Activated naive CD4-positive, alpha-beta T cell treated with anti-CD3 and anti-CD28 coated beads, Interleukin-2, amount 50 U/mL, for 72 hours (primary cell): ENCODE measurements at regions not wholly inside any gene's neighbourhood (a gene's known extent, or its start where the extent isn't known, plus 50 kb on each side); places are given as distances from the start of the nearest gene placed in this dataset.
"Not testable (repeated sequence)": the region's sequence is repeated elsewhere in the genome, so short reads cannot be mapped to it uniquely, and the experiment has no call there.

Source experiments
- ATAC-seq, 2 donors: fragments of 150-1000 bp; cut with Tn5 transposase; 2 replicates each; pipeline ENCODE4 v1.10.0; 2021; ENCODE audit warnings: mild to moderate bottlenecking in 2 of 2, moderate library complexity in 2 of 2
- DNase-seq, 2 donors: peaks; one replicate each; pipeline ENCODE4 v3.0.0; 2021 to 2022; ENCODE audit warnings: low spot score in 2 of 2
- H3K27ac Mint-ChIP-seq, 2 donors: one replicate each; pipeline ENCODE4 v1.8.0; 2022; ENCODE audit warnings: mild to moderate bottlenecking in 2 of 2, mixed read lengths in 2 of 2
- H3K36me3 Mint-ChIP-seq, 2 donors: one replicate each; pipeline ENCODE4 v1.8.0; 2022; ENCODE audit warnings: mixed read lengths in 2 of 2
- H3K9me3 Mint-ChIP-seq, 2 donors: one replicate each; pipeline ENCODE4 v1.8.0; 2022; ENCODE audit warnings: mixed read lengths in 2 of 2

DNA sequence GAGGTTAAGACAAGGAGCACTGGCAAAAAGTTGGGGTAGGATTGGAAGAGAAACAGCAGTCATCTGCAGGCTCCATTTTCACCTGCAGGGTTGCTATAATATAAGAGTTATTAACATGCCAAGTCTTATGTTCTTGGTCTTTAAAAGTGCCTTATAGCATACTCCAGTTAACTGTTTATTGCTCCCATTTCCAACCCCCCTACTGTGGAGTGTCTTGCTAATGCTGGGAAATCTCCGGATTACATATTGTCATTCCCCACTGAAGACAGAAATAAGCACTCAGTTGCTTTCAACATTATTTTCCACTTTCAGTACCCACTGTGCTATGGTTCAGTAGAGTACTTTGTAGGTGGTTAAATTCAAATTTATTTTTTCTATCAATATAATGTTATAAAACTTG is 1014.3 kb downstream of the RPA4 start:
- ATAC-seq: no peak
- no peak for DNase-seq
- Mint-ChIP-seq H3K9me3 (peaks cover 7 to 9% of the 10 kb centered on the region in 2 donors), H3K36me3 (no peaks in the 10 kb centered on the region), H3K27ac (no peak overlapping the region)

DNA sequence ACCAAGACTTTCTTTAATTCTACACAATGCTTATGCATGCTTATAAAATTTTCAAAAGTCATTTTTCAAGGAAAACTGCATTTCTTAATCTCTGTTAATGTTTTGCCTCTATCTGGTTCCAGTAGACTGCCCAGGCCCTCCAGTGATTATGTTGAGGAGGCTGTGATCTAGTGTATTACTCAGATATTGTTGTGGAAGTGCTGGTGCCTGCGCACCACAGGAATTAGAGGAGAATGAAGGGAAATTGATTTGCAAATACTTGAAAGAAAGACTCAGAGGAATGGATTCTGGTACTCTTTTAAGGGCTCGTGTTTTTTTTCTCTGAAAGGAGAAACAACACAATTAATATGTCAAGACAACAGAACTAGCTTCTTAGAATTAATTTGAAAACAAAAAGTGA is 1015.1 kb downstream of the RPA4 start:
- ATAC-seq (no peak), DNase-seq (no peak)
- Mint-ChIP-seq H3K27ac (no peak overlapping the region), H3K36me3 (no peaks in the 10 kb centered on the region), H3K9me3 (peaks cover 7 to 9% of the 10 kb centered on the region in 2 donors)

DNA sequence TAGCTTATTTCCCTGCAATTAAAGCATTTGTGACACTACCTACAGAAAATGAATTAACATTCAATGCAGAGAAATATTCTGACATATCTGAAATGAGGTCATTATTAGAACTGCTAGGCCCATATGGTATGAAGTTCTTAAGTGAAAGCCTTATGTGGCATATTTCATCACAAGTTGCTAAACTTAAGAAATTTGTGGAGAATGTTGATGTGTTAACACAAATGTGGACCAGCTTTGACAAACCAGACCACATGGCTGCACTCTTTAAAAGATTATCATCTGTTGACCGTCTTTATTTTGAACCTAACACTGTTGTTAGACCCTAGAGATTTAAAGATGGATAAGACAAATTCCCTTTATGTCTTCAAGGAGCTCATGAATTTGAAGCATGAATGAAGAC is 1024.1 kb downstream of the RPA4 start:
- ATAC-seq (no peak), DNase-seq (no peak)
- Mint-ChIP-seq H3K36me3 (no peaks in the 10 kb centered on the region), H3K27ac (no peak overlapping the region), H3K9me3 (peaks cover 5 to 10% of the 10 kb centered on the region in 2 donors)

DNA sequence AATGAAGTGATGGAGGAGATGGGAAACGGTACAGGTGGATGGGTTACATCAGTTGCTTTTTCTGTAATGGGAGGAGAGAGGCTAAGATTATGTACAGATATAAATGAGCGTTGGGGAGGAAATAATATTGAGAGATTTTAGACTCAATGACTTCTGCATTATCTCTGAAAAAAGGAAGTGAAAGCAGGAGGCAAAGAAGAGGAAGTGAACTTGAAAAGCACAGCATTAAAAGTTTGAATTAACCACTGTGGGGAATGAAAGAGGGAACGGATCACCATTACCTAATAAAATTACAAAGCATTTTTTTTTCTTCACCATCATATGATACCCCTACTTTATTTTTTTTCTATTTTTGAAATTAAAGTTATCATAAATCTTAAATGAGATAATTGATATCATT is 1025.5 kb downstream of the RPA4 start:
- ATAC-seq (no peak), DNase-seq (no peak)
- peaks cover 5 to 10% of the 10 kb centered on the region in 2 donors for H3K9me3 Mint-ChIP-seq
- no peak overlapping the region for H3K27ac Mint-ChIP-seq
- H3K36me3 Mint-ChIP-seq: no peaks in the 10 kb centered on the region

DNA sequence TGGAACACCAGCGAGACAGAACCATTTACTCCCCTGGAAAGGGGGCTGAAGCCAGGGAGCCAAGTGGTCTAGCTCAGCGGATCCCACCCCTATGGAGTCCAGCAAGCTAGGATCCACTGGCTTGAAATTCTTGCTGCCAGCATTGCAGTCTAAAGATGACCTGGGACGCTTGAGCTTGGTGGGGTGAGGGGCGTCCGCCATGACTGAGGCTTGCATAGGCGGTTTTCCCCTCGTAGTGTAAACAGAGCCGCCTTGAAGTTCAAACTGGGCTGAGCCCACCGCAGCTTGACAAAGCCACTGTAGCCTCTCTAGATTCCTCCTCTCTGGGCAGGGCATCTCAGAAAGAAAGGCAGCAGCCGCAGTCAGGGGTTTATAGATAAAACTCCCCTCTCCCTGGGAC is 1031.7 kb downstream of the RPA4 start:
- ATAC-seq, H3K9me3 Mint-ChIP-seq, H3K36me3 Mint-ChIP-seq, DNase-seq, H3K27ac Mint-ChIP-seq: not testable (repeated sequence)

DNA sequence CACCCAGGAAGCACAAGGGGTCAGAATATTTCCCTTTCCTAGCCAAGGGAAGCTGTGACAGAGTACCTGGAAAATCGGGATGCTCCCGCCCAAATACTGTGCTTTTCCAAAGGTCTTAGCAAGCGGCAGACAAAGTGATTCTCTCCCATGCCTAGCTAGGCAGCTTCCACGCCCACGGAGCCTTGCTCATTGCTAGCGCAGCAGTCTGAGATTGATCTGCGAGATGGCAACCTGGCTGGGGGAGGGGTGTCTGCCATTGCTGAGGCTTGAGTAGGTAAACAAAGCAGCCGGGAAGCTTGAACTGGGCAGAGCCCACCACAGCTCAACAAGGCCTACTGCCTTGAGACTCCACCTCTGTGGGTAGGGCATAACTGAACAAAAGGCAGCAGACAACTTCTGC is 1037.5 kb downstream of the RPA4 start:
- ATAC-seq, H3K27ac Mint-ChIP-seq, H3K36me3 Mint-ChIP-seq: not testable (repeated sequence)

DNA sequence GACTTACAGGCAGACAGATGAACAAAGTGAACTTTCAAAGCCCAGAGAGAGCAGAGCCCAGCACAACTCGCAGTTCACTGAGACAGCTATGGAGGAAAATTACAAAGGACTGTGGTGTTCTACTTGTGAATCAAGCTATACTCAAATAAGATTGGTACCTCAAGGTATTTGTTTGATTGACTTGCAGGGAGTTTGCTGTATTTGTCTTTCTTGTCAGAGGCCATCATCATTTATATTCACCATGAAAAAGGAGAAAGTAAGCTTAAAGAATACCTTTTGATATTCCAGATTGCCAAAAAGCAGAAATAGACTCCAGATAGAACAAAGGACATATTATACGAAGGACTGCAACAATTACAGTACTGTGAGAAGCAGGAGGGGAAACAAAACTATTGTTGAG is 1047.9 kb downstream of the RPA4 start:
- no peaks in the 10 kb centered on the region for H3K9me3 Mint-ChIP-seq
- ATAC-seq: no peak
- H3K36me3 Mint-ChIP-seq: no peaks in the 10 kb centered on the region
- no peak for DNase-seq
- no peak overlapping the region for H3K27ac Mint-ChIP-seq

More for the DNA sequence above, 1037.5 kb downstream of the RPA4 start:
- DNase-seq: not testable (repeated sequence)
- H3K9me3 Mint-ChIP-seq: peaks cover 6 to 18% of the 10 kb centered on the region in 2 donors

DNA sequence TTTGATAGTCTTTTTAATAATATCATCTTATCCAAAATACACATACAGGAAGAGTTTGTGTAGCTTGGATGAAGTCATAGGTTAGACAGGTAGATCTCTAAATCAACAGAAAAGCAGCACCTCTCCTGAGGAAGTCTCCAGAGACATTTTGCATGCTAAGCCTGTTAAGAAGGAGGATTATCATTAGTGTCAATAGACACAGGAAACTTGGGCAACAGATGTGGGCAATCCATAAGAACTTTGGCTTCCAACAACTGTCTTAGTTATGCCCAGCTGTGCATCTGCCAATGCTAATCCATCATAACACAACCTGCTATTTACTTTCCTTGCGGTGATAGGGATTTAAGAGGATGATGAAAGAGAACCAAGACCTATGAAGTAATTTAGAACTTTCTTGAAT is 1052.6 kb downstream of the RPA4 start:
- Mint-ChIP-seq H3K36me3 (no peaks in the 10 kb centered on the region), H3K27ac (no peak overlapping the region), H3K9me3 (no peaks in the 10 kb centered on the region)
- DNase-seq (no peak), ATAC-seq (no peak)

DNA sequence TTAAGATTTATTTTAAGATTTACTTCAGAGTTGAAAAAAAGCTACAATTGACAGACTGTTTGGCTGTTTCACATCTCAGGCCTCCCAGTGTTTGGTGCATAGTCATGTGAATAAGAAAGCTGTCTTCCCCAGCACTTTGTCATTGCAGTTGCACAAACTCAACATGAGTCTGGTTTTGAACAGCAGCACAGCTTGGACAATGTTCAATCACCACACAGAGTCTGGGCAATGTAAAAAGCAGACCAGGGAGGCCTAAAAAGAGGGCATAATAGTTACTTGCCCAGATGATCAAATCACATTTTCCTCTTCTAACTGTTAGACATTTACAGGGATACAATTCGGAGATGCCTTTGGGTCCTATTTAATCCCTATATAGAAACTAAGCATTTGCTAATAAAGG is 1055.0 kb downstream of the RPA4 start:
- H3K36me3 Mint-ChIP-seq: no peaks in the 10 kb centered on the region
- DNase-seq: no peak
- no peaks in the 10 kb centered on the region for H3K9me3 Mint-ChIP-seq
- no peak for ATAC-seq
- no peak overlapping the region for H3K27ac Mint-ChIP-seq

DNA sequence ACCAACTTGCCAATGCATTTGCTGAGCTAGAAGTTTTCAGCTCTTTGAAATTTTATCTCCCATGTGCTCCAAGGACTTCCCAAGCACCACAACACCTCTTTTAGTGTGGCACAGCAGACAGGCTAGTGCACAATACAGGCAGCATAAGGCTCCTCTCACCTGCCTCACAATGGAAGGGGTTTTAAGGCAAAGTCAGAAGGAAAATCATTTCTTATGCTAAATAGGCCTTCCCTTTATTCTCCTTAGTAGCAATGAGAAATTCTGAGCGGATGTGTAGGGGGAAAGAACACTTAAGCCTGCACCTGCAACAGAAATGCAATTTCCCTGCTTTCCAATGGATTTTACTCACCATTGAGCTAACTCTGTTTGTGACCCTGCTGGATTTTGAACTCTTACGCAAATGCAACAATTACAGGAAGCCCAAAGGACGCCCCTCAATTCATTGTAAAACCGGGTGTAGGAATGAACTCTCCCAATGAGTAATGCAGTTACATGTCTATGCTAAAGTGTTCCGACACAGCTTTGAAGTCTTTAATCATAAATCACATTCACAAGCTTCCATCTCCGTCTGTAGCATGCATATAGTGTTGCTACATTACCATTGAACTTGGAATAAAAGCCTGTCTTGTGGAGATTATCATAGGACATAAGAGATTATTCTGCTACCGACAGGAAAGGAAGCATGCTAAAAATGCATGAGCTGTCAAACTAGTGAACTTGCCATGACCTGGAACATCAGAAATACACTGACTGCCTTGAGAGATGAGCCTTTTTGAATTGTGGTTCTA is 1084.9 kb downstream of the RPA4 start:
- DNase-seq (no peak), ATAC-seq (no peak)
- peaks cover 0 to 4% of the 10 kb centered on the region in 2 donors for H3K9me3 Mint-ChIP-seq
- H3K36me3 Mint-ChIP-seq: no peaks in the 10 kb centered on the region
- no peak overlapping the region for H3K27ac Mint-ChIP-seq

DNA sequence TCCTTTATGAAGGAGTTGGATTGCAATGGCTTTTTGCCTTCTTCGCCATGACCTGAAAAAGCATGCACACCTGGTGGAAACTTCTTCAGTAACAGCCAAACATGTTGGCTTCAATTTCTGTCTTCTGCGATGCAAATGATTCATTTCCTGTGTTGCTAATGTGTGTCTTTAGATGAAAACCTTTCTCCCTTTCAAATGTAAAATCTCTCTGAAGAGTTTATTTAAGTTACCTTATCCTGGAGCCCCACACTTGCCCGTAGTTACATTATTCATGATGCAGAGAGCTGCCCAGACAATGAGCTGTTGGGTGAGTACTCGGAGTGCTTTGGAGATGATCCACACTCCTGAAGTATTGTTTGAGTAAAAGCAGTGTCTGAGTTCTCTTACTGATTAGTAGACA is 1100.9 kb downstream of the RPA4 start:
- ATAC-seq: no peak
- H3K27ac Mint-ChIP-seq: no peak overlapping the region
- no peak for DNase-seq
- H3K36me3 Mint-ChIP-seq: no peaks in the 10 kb centered on the region
- peaks cover 0 to 7% of the 10 kb centered on the region in 2 donors for H3K9me3 Mint-ChIP-seq

DNA sequence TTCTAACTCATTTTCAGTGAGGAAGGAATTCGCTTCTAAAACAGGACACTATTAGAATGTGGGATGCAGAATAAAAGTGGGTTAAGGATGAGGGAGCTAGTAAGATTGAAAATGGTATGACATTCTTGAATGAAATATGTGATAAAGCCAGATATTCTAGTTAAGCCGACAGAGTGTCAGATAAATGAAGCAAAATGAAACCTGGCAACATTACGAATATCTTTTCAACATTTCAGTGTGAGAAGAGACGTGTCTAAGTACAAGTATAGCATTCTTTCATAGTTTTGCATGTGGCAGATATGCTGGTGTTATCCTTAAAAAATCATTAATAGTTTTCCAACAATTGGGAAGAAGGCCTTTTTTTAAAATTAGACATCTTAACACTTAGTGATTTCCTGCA is 1101.4 kb downstream of the RPA4 start:
- DNase-seq: no peak
- no peak overlapping the region for H3K27ac Mint-ChIP-seq
- ATAC-seq: no peak
- H3K36me3 Mint-ChIP-seq: no peaks in the 10 kb centered on the region
- peaks cover 0 to 7% of the 10 kb centered on the region in 2 donors for H3K9me3 Mint-ChIP-seq

DNA sequence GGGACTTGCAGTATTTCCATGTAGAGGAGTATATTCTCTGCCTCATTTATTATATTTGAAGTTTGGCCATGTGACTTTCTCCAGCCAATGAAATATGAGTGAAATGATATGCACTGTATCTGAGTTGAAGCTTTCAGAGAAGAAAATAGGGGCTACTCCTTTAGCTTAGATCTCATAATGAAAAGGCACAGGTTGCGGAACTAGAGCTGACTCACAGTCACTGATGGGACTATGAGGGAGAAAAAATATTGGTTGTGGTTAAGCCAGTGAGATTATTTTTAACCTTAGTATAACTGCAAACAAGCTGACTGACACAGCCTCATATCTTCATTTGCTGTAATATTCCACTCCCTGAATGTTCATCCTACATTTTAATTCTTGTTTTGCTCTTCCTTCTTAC is 1104.3 kb downstream of the RPA4 start:
- no peaks in the 10 kb centered on the region for H3K36me3 Mint-ChIP-seq
- H3K9me3 Mint-ChIP-seq: peaks cover 4 to 8% of the 10 kb centered on the region in 2 donors
- DNase-seq (no peak), ATAC-seq (no peak)
- H3K27ac Mint-ChIP-seq: no peak overlapping the region

DNA sequence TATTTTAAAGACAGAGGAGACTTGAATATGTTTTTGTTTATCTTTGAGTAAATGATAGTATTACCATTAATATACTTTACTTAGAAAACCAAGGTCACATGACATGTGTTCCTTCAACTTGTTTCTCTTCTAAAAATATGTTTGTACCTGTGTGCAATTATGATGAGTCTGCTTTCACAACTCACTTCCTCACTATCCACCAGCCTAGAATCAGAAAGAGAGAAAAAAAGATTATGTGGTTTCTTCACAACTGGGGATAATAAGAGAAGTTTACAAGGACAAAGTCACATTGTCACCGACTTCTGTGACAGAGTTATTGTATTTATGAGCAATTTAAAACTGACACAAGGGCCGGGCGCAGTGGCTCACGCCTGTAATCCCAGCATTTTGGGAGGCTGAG is 1112.1 kb downstream of the RPA4 start:
- Mint-ChIP-seq H3K27ac (no peak overlapping the region), H3K36me3 (no peaks in the 10 kb centered on the region), H3K9me3 (peaks cover 12 to 14% of the 10 kb centered on the region in 2 donors)
- no peak for DNase-seq
- ATAC-seq: no peak

DNA sequence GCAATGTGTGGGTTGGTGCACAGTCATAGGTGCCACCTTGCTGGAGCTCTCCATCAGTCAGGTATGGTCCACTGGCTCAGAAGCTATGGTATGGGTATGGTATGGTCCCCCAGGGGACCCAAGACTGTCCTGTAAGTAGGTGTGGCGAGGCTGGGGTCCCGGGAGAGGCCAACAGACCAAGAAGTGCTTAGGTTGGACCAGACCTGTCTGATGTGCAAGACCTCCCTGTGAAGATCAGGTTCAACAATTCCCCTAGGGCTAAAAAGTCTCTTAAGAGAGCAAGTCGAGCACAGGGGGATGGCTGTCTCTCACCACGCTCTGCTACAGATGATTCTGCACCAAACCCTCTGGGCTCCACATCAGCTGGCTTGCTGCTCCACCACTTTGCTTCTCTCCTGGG is 1145.0 kb downstream of the RPA4 start:
- H3K9me3 Mint-ChIP-seq: peaks cover 0 to 10% of the 10 kb centered on the region in 2 donors
- no peak overlapping the region for H3K27ac Mint-ChIP-seq

DNA sequence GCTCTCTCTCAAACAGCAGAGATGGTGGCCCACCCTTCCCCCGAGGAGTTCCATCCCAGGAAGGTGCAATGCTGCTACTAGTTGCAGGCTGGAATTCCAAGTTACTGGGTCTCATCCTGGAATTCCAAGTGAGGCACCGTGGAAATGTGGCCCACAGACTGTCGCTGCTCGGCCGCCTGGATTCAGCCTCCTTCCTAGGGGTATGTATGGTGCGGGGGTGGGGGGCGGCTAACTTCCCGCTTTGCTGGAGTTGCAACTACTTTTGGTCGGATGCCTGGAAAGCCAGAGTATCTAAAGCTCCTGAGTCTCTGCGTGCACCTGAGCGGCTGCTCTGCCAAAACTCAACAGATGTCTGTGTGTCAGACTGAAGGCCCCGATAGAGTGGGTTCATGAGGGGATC is 1146.2 kb downstream of the RPA4 start:
- ATAC-seq (no peak), DNase-seq (no peak)
- H3K36me3 Mint-ChIP-seq: peaks cover 0 to 4% of the 10 kb centered on the region in 2 donors
- peaks cover 0 to 9% of the 10 kb centered on the region in 2 donors for H3K9me3 Mint-ChIP-seq
- no peak overlapping the region for H3K27ac Mint-ChIP-seq

More for the DNA sequence above, 1145.0 kb downstream of the RPA4 start:
- H3K36me3 Mint-ChIP-seq: peaks cover 0 to 4% of the 10 kb centered on the region in 2 donors
- no peak for ATAC-seq
- no peak for DNase-seq

DNA sequence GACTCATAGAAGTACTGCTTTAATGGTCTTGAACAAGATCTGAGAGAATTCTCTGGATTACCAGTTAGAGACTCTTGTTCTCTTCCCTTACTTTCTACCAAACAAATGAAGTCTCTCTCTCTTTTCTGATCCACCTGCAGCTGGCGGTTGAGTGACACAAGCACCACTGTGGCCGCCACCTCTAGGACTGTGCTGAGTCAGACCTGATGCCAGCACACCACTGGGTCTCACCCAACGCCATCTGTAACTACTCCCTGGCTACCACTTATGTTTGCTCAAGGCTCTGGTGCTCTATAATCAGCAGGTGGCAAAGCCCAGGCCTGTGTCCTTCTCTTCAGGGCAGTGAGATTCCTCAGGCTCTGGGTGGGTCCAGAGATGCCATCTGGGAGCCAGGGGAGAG is 1173.5 kb downstream of the RPA4 start:
- DNase-seq (no peak), ATAC-seq (no peak)
- no peak overlapping the region for H3K27ac Mint-ChIP-seq
- peaks cover 15 to 16% of the 10 kb centered on the region in 2 donors for H3K9me3 Mint-ChIP-seq
- no peaks in the 10 kb centered on the region for H3K36me3 Mint-ChIP-seq

DNA sequence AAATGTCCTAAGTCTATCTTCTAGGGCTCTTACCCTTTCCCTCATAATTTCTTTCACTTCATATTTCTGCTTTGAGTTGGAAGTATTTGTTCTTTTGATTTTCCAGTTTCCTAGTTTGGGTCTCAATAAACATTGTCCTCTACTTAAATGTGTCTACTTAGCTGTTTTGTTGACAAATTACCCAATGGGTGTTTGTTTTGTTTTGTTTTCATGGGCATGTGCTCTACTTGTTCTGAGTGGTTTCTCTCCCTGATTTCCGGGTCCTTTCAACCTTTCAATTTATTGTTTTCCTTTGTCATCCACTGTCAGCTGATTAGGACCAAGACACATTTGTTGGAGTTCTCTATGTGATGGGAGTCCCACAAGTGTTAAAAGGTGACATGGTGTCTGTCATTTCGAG is 1181.4 kb downstream of the RPA4 start:
- ATAC-seq: no peak
- Mint-ChIP-seq H3K36me3 (no peaks in the 10 kb centered on the region), H3K27ac (no peak overlapping the region), H3K9me3 (peaks cover 0 to 4% of the 10 kb centered on the region in 2 donors)
- DNase-seq: no peak
